GM21619 (cell line): ENCODE measurements at regions not wholly inside any gene's neighbourhood (a gene's known extent, or its start where the extent isn't known, plus 50 kb on each side); places are given as distances from the start of the nearest gene placed in this dataset.

ENCODE experiments used
- ATAC-seq: cut with Tn5 transposase; IDR thresholded peaks from one replicate; pipeline ENCODE4 v1.9.1; 2021; ENCODE audit not compliant: unreplicated experiment

DNA sequence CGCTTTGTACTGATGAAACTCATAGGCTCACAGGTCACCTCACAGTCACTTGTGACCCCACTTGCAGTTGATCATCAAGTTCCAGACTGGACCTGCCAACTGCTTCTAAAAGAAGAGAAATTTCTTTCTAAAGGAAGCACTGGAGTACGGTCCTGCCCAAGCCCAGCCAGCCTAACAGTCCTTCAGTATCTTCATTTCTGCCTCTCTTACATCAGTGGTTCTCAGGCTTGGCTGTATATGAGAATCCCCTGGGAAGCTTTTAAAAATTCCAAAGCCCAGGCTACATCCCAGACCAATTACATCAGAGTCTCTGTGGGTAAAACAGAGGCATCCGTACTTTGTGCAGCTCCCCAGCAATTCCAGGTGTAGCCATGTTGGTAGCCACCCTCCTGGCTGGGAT lies 282.1 kb downstream of the NFIB start:
- ATAC-seq, result no peak

DNA sequence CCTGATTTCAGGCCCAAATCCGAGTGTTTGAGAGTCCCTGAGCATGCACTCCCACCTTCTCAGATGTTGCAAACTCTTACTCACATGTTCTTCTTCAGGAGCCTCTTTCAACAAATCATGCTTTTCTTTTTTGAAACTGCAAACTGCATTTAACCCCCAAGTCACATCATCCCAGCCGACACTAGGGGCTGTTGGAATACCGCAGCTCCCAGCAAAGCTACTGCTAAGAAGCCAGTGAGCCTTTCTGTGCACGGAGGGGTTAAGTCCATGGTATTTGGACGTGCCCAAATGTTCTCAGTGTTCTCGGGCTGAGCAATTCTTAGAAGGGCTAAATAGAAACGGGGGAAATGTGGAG lies 282.9 kb downstream of the NFIB start:
- ATAC-seq, result no peak

DNA sequence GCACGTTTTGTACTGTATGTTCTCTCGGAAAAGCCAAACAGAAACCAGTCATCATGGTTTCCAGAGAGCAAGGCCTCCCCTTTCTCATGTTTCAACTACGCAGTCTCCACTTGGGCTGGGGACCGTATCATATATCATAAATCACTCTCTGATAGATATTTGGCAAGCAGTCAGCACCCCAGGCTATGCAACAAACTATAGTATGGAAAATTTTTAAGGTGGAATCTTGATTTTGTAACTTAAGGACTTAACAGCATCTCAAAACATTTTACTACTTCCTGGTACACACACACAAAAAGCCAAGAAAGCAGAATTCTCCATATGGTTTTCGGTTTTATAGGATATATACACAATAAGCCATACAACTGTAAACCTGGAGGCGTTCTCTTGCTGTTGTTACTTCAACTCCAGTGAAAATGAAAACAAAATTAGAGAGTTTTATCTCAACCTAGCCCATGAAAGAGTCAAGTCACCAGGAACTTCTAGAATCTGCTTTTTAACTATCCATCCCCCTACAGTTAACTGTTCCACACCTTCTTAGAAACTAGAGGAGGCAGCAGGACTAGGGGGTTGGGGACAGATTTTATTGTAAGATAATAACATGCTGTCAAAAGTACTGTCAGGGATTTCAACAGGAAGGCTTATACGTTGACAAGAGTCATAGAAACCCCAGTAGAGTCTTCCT lies 283.4 kb downstream of the NFIB start:
- no peak for ATAC-seq

DNA sequence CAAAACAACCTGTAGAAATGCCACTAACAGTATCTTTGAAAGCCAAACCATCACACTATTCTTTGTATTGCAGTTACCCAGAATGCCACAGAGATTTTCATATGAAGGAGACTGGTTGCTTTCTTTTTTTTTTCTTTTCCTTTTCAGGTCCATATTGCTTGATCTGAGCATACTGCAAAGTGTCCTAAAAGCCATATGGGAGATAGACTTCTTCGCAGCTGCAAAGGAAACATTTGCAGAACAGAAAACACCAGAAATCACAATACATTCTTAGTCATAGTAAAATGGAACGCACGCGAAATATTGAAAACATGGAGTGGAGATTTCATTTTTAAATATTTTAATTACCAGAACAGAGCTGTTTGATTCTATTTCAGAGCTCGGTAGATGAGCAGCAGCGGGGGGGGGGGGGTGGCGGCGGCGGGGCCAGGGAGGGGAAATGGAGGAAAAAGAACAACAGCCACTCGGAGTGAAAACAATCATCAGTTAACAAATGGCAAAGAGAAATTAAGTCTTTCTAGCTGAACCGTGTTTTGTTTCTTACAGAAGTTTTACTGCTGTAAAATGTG lies 284.1 kb downstream of the NFIB start:
- no peak for ATAC-seq

DNA sequence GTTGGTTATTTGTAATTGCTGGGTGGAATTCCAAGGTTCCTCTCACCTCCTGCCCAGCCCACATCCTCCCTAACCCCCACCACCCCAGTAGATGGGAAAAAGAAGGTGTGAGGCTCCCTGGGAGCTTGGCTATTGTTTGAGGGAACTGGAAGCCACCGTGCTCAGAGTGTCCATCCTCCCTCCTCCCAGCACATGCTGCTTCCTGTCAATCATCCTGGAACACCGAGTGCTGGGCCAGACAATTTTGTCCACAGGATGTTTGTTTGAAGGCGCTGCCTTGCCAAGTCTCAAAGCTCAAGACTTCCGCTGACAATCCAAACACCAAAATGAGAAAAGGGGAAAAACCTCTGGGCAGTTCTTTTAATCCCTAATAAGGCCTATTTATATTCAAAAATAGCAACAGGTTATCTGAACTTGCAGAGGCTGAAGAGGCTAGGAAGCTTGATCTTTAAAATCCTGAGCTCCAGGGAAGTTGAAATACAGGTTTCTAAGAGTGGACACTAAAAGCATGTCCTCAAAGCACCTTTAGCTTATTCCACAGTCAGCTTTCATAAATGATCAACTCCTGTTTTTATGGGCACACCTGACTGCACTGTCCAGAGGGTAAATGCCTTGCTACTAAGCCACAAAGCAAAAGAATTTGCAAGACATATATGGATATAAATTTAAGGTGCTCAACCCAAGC lies 286.7 kb downstream of the NFIB start:
- ATAC-seq, result no peak

DNA sequence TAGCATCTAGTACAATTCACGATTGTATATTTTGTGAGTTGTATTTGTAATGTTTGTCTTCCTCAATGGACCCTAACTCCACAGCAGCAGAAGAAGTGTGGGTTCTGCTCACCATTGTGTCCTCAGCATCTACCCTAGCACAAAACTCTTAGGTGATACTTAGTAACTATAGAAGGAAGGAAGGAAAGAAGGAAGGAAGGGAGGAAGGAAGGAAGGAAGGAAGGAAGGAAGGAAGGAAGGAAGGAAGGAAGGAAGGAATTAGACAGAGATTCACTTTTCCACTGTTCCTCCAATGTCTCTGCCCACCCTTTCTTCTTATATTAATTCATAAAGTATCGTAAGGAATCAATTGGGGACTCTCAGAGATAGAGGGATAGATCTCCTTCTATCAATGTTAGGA lies 288.2 kb downstream of the NFIB start:
- no peak for ATAC-seq

DNA sequence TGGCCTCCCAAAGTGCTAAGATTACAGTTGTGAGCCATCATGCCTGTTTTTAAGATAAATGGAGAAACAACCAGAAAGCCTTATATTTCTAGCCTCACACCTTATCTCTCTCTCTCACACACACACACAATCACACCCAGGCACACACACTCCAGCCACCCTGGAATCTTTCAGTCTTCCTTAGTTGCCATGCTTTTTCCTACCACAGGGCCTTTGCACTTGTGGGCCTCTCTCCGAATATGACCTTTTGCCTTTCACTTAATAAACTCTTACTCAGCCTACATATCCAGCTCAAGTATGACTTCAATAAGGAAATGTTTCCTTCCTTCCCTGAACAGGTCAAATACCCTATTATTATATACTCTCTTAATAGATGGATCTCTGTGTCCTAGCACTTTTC lies 290.7 kb downstream of the NFIB start:
- no peak for ATAC-seq

DNA sequence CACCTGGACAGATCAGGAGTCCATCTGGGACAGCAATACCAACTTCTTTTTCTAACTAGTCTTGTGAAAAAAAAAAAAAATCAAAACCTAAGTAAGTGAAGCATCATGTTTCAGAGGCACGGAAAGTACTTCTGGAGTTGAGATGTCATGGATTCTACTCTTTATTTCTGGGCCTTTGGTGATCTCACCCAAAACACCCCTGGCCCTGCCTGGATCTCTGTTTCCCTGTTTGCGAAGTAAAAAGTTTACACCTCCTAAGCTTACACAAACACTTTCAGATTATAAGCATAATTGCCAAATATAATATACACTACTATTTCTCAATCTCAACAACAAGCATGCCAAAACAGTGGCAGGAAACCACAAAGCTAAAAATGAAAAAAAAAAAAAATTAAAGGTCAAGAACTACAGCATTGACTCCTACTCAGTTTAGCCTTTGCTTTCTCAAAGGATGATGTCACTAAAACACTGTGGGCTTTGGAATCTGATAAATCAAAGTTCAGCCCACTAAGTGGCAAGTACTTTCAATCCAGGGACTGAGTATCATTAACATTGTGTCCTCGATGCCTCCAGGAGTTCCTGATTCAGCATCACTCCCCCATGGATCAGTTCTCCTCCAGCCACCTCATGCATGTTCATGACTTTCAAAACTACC lies 291.9 kb downstream of the NFIB start:
- no peak for ATAC-seq

DNA sequence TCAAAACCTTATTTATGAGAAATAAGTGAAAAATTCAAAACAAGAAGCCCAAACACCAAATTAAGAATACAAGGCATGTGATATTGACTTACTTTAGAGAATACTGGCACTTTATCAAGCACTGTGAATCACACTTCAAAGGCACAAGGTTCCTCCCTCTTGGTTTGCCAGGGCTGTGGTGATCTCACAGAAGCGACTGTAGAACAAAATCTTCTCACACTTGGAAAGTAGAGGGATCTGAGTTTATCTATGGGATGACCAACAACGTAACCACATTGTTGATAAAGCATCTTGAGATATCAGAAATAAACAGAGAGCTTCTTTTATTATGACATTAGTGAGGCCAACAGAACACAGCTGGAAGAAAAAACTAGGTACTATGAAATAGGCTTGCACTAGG lies 295.9 kb downstream of the NFIB start:
- no peak for ATAC-seq

DNA sequence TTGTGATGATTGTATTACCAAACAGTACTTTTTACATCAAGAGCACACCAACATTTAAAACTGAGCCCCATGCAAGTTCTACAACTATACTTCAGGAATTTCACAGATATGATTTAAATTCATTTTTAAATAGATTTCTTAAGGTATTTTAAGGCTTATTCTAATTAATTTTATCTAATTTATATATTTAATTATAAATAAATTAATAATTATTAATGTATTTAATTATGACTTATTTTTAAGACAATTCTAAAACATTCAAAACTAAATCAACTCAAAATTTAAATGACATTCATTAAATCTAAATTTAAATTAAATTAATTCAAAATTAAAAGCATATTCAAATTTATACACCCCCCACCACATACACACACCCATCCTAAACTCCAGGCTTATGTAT lies 299.2 kb downstream of the NFIB start:
- no peak for ATAC-seq

DNA sequence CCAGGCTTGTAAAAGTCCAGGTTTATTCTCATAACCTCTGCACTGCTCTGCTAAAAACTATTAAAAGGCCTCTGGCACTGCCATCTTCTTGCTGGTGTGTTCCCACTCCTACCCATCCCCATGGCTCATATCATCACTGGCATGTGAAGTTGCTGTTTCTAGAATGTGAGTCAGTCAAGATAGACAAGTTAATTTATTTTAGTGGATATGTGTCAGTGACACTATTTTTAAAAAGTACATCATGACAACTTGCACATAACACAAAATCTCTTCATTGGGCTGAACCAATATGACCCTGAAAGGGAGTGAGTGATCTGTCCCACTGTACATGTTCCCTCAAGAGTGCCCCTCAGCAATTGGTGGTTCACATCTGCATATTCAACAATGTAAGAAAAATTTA lies 299.7 kb downstream of the NFIB start:
- no peak for ATAC-seq

DNA sequence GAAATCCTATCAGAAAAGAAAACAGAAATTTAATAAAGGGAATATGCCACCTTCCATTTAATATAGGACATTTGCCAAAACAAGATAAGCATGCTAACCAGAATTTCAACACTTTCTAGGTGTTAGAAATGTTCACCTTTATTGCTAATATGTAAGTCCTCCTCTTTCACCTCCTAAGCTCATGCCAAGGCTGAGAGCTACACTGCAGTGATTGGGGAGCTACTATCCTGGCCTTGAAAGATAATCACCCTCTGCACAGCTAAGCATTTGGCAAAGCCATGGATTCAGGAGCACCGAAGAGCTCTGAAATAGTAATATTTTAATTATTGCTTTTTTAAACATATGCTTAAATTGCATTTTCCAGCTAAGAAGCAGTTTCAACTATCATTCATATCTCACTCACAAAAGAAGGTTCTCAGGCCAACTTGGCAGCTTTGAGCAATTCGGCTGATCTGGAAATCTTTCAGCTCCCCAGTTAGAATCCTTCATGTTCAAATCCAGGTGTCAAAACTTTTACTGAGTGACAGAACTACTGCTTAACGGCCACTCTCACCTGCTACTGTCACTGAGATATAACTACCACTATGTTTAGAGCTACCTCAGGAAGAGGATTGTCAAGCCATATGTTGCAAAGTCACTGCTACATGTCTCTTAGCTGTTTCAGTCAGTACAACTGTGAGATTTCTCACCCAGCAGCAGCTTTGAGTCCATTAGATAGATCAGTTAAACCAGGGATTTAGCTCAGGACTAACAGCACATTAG lies 302.0 kb downstream of the NFIB start:
- no peak for ATAC-seq

DNA sequence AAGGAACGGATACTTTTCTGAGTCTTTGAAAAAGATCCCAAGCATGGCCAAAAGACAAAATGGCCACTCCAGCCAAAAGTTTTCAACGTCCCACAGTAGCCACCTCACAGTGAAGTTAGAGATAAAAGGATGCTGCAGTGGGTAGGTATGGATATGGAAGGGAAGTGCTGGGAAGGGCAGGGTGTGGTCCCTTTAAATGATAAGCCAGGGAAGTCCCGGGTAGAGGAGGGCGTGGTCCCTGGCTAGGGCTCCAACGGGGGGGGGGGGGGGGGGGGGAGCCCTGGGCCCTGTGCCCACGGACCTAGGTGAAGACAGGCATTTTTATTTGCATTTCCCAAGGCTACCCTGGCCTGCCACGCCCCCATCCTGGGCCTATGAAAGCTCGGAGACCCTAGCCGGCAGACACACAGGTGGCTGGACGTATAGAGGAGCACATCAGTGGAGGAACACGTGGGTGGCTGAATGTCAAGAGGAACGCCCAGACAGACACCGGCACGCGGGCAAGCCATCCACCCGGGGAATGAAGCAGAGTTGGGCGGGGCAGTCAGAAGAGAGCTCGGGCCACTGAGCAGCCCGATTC lies 306.7 kb downstream of the NFIB start:
- ATAC-seq, result no peak

DNA sequence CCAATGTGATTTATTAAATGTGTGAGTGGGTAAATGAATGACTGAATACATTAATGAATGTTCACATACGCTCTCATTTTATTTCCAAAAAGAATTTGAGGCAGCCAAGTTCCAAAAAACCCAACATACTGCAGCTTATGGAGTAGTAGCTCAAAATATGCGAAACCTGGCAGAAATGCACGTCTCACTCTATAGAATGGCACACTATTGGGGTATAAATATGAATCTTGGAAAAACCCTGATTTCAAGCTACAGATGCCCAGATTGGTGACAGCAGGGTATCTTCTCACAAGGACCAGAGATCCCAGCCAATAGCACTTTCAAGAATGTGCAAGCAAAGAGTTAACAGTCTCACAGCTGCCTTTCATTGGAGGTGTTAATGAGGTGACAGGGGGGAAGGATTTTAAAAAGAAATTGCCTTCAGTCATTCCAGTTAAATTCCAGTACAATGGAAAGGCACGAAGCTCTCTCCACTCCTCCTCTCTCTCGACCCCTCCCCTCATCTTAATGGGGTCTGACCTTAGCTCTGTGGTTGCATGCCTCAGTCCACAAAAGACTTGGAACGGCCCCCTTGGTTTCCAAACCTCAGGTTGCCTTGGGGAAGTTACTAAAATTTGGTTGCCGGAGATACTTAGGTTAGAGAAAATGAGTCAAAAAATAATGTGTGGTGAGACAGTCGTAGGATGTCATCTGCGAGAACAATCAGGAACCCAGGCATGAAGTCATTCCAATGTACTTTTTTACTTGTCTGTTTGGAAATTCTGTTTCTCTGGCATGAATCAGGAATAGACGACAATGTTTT lies 307.4 kb downstream of the NFIB start:
- no peak for ATAC-seq

DNA sequence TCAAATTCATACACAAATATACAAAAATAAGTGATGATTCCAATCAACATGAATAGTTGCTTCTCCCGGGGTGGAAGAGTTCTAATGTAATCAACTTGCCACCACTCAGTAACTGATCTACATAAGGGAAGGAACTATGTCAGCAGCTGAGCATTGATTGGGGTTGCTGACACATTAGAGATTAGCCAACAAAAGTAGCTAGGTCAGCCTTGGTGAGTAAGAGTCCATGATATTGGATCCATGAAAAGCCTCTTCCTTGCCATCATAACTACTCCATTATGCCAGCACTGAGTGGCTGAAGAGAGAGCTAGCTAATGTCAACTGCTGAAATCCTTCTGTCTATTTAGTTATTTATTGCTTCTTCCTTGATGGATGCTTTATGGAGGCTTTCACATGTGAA lies 309.8 kb downstream of the NFIB start:
- no peak for ATAC-seq

DNA sequence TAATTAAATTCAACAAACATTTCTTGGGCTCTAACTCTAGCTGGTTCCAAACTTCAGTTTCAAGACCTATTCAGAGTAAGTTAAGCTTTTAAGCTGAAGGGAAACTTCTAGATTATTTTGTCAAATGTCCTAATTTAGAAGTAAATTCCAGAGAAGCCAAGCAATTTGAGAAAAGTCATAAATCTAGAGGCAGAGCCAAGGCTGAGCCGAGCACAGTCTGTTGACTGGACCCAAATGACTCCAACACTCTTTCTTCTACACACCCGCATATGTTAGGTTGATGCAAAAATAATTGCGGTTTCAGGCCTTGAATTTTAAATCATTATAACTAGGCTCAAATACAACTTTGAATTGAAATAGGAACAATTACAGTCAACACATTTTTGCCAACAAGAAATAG lies 319.7 kb downstream of the NFIB start:
- ATAC-seq, result no peak

DNA sequence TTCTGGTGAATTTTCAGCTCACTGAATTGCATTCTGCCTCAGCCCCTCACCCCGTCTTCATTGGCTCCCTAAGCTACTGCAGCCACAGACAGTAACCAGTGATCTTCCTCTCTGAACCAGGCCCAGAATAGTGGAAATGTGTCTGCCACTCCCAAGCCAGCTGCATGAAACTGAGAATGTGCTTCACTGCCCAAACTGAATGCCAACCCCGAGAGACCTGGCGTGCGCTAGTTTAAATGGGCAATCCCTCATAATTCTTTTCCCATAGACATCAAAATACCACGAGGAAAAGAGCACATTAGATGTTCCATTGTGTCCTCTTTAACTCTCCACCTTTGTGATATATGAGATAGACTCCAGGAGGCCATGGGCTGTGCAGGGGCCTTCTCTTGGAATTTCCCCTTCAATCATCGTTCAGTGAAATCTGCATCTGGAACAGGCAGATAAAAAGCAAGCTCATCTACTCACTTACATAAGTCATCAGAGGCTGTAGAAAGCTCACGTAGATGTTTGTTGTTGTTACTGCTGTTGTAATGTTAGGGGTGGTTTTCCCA lies 320.2 kb downstream of the NFIB start:
- no peak for ATAC-seq

DNA sequence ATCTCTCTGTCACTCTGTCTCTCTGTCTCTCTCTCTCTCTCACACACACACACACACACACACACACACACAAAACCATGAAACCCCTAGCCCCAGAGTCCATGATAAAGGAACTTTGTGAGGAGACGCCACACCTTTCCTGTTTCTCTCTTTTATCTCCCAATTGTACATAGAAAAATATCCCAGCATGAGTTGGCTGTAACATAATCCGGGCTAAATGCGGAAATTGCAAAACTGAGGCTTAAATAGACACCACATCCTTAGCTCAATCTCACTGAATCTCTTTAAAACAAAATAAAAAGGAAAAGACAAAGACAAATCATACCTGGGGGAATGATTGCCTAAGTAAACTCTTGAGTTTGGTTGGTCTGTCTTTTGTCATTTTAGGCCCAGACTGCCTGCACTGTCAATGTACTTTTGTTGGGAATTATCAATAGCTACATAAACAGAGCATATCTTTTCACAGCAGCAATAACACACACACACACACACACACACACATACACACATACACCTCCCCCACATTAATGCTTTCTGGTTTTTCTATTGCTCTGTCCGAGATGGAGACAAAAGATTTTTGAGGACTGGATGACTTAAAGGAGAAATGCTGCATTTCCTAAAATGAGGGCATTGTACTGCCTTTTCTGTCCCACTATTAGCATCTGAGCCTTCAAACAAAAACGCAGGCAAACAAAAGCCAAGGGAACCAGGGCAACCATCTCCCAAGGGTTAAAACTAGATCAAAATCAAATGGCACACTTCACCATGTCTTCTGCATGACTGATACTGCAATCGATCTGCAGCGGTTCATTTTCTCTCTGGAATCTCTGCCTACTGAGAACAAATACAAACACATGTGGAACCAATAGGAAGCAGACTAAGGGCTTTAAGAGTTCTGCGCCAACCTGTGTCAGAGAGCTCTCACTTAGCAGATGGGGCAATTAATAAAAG lies 321.5 kb downstream of the NFIB start:
- ATAC-seq, result no peak

DNA sequence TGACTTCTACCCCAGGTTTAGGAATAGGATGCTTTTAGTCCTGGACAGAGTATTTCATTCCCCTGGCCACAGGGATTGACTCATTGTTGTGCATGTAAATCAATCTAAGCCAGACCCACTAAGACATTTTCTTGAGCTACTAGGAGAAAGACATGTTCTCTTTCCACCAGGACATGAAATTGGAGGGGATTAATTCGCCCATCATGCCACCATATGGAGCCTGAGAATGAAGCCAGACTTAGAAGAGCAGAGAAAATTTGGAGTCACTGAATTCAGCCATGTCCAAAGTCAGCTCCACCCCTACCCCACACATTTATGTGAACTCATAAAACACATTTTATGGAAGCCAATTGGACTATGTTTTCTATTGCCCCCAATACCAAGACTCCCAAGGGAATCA lies 322.5 kb downstream of the NFIB start:
- no peak for ATAC-seq
